IMR-90 (cell line): ENCODE measurements at regions not wholly inside any gene's neighbourhood (a gene's known extent, or its start where the extent isn't known, plus 50 kb on each side); places are given as distances from the start of the nearest gene placed in this dataset.

Experiments
- ATAC-seq: fragments of 200-7000 bp; cut with Tn5 transposase; 2 replicates; pipeline ENCODE4 v1.9.1; 2020; ENCODE audit warnings: low read depth, mild to moderate bottlenecking, moderate library complexity
- BruUV-seq: library from RNA; stranded (reverse); fragments of 400-500 nt; replicated peaks from 2 replicates; lab custom pipeline; 2021; lab: Mats Ljungman, UMichigan
- CTCF ChIA-PET: fragments of 300-600 bp; formaldehyde crosslinking; extraction: SDS; loops from one replicate; lab custom pipeline; 2021; ENCODE audit warnings: antibody characterized with exemption; lab: Yijun Ruan, JAX
- POLR2A ChIA-PET: fragments of 300-600 bp; sonication (Branson Sonifier 250); formaldehyde crosslinking; loops from one replicate; lab custom pipeline; 2022; ENCODE audit warnings: antibody characterized with exemption; ENCODE audit not compliant: unreplicated experiment; lab: Charles Lee
- DNase-seq: peaks from one replicate; pipeline ENCODE4 v3.0.0; 2013
- H2AFZ ChIP-seq: replicated peaks from 2 replicates; pipeline ENCODE3; 2013; ENCODE audit warnings: low read length, mild to moderate bottlenecking; ENCODE audit not compliant: poor library complexity
- H2AK5ac ChIP-seq: 2 replicates; pipeline ENCODE4 v1.6.1; 2013; ENCODE audit warnings: low read depth, low read length, inconsistent platforms
- H2AK9ac ChIP-seq: replicated peaks from 2 replicates; pipeline ENCODE3; 2013; ENCODE audit warnings: mild to moderate bottlenecking, low read depth, low read length, moderate library complexity; ENCODE audit not compliant: poor library complexity
- H2BK120ac ChIP-seq: 2 replicates; pipeline ENCODE4 v1.6.1; 2013; ENCODE audit warnings: low read depth, low read length, inconsistent platforms
- H2BK15ac ChIP-seq: 3 replicates; pipeline ENCODE4 v1.6.1; 2013; ENCODE audit warnings: low read depth, low read length, inconsistent platforms
- H2BK20ac ChIP-seq: 2 replicates; pipeline ENCODE4 v1.6.1; 2013; ENCODE audit warnings: low read depth, mild to moderate bottlenecking, inconsistent platforms, low read length, moderate library complexity
- H2BK5ac ChIP-seq: 2 replicates; pipeline ENCODE4 v1.6.1; 2013; ENCODE audit warnings: mild to moderate bottlenecking, low read depth, low read length, inconsistent platforms; ENCODE audit not compliant: poor library complexity, severe bottlenecking
- H3K14ac ChIP-seq: replicated peaks from 2 replicates; pipeline ENCODE4 v1.6.1; 2013; ENCODE audit warnings: low read depth, low read length, inconsistent platforms
- H3K18ac ChIP-seq: 2 replicates; pipeline ENCODE4 v1.6.1; 2013; ENCODE audit warnings: low read depth, low read length, control low read depth
- H3K23ac ChIP-seq: 2 replicates; pipeline ENCODE4 v1.6.1; 2013; ENCODE audit warnings: low read depth, low read length, inconsistent platforms
- H3K27ac ChIP-seq: 2 replicates; pipeline ENCODE4 v1.5.1; 2013; ENCODE audit warnings: mild to moderate bottlenecking, control low read depth, low read length; ENCODE audit not compliant: insufficient read depth
- H3K27me3 ChIP-seq: 2 replicates; pipeline ENCODE4 v1.6.1; 2013; ENCODE audit warnings: low read length; ENCODE audit not compliant: control insufficient read depth, insufficient read depth
- H3K36me3 ChIP-seq: 2 replicates; pipeline ENCODE4 v1.6.1; 2013; ENCODE audit warnings: low read length, mixed read lengths; ENCODE audit not compliant: control insufficient read depth, insufficient read depth
- H3K4ac ChIP-seq: 2 replicates; pipeline ENCODE4 v1.6.1; 2013; ENCODE audit warnings: low read depth, low read length, inconsistent platforms
- H3K4me1 ChIP-seq: 2 replicates; pipeline ENCODE4 v1.6.1; 2013; ENCODE audit warnings: low read length, mixed read lengths; ENCODE audit not compliant: control insufficient read depth, insufficient read depth
- H3K4me2 ChIP-seq: 2 replicates; pipeline ENCODE4 v1.6.1; 2013; ENCODE audit warnings: low read depth, mild to moderate bottlenecking, control low read depth, low read length, moderate library complexity
- H3K4me3 ChIP-seq: 2 replicates; pipeline ENCODE4 v1.5.1; 2013; ENCODE audit warnings: low read depth, mild to moderate bottlenecking, control low read depth, low read length, moderate library complexity; ENCODE audit not compliant: insufficient read depth
- H3K56ac ChIP-seq: 2 replicates; pipeline ENCODE4 v1.6.1; 2013; ENCODE audit warnings: low read length, inconsistent platforms; ENCODE audit not compliant: insufficient read depth; ENCODE audit errors: extremely low read depth
- H3K79me1 ChIP-seq, 2 experiments: 2 replicates each; pipeline ENCODE4 v1.6.1; 2013; ENCODE audit warnings: low read length in 2 of 2, inconsistent platforms in 1 of 2, low read depth in 1 of 2
- H3K9ac ChIP-seq: 2 replicates; pipeline ENCODE4 v1.6.1; 2013; ENCODE audit warnings: low read depth, low read length, control low read depth
- H3K9me1 ChIP-seq: 2 replicates; pipeline ENCODE4 v1.6.1; 2013; ENCODE audit warnings: low read length, inconsistent platforms; ENCODE audit not compliant: insufficient read depth
- H3K9me3 ChIP-seq: 2 replicates; pipeline ENCODE4 v1.6.1; 2013; ENCODE audit warnings: low read length; ENCODE audit not compliant: control insufficient read depth, insufficient read depth
- H4K20me1 ChIP-seq: 2 replicates; pipeline ENCODE4 v1.6.1; 2013; ENCODE audit warnings: low read length, inconsistent platforms; ENCODE audit not compliant: insufficient read depth
- H4K5ac ChIP-seq: 2 replicates; pipeline ENCODE4 v1.6.1; 2013; ENCODE audit warnings: mild to moderate bottlenecking, low read depth, low read length, control low read depth
- H4K8ac ChIP-seq, 2 experiments: 2 replicates each; pipeline ENCODE4 v1.6.1; 2013; ENCODE audit warnings: low read depth in 2 of 2, low read length in 2 of 2, control low read depth in 1 of 2, inconsistent platforms in 1 of 2
- H4K91ac ChIP-seq: 2 replicates; pipeline ENCODE4 v1.6.1; 2013; ENCODE audit warnings: low read depth, low read length, inconsistent platforms; ENCODE audit not compliant: insufficient read depth
- BHLHE40 ChIP-seq: fragments of 150-350 bp; IDR thresholded peaks from 2 replicates; pipeline ENCODE4 v1.6.1; 2016; ENCODE audit warnings: mild to moderate bottlenecking, low read depth, low read length
- CEBPB ChIP-seq: IDR thresholded peaks from 2 replicates; pipeline ENCODE4 v1.6.1; 2012; ENCODE audit warnings: low read depth, low read length, improper control_type of control experiment
- CHD1 ChIP-seq: IDR thresholded peaks from 2 replicates; pipeline ENCODE4 v1.6.1; 2012; ENCODE audit warnings: low read depth, low read length, improper control_type of control experiment
- CTCF ChIP-seq: conservative IDR thresholded peaks from 2 replicates; pipeline ENCODE4 v1.5.1; 2012; ENCODE audit warnings: mild to moderate bottlenecking, low read depth, low read length, improper control_type of control experiment
- ELK1 ChIP-seq: fragments of 150-350 bp; IDR thresholded peaks from 2 replicates; pipeline ENCODE4 v1.6.1; 2016; ENCODE audit warnings: low read depth, mild to moderate bottlenecking, low read length, moderate library complexity, borderline replicate concordance
- FOS ChIP-seq: fragments of 150-350 bp; IDR thresholded peaks from 2 replicates; pipeline ENCODE4 v1.6.1; 2016; ENCODE audit warnings: low read depth, low read length
- MAFK ChIP-seq: IDR thresholded peaks from 2 replicates; pipeline ENCODE4 v1.6.1; 2012; ENCODE audit warnings: low read depth, low read length, improper control_type of control experiment
- MAZ ChIP-seq: IDR thresholded peaks from 2 replicates; pipeline ENCODE4 v1.6.1; 2012; ENCODE audit warnings: low read depth, mild to moderate bottlenecking, low read length, improper control_type of control experiment, moderate library complexity, borderline replicate concordance
- MXI1 ChIP-seq: IDR thresholded peaks from 2 replicates; pipeline ENCODE4 v1.6.1; 2012; ENCODE audit warnings: low read depth, mild to moderate bottlenecking, low read length, moderate library complexity, borderline replicate concordance
- NFE2L2 ChIP-seq: fragments of 150-350 bp; IDR thresholded peaks from 2 replicates; pipeline ENCODE4 v1.6.1; 2016; ENCODE audit warnings: low read depth, mild to moderate bottlenecking, low read length
- POLR2A ChIP-seq: IDR thresholded peaks from 2 replicates; pipeline ENCODE4 v1.6.1; 2012; ENCODE audit warnings: mild to moderate bottlenecking, low read depth, low read length
- RAD21 ChIP-seq: IDR thresholded peaks from 2 replicates; pipeline ENCODE4 v1.6.1; 2012; ENCODE audit warnings: low read length, improper control_type of control experiment
- SMC3 ChIP-seq: fragments of 150-350 bp; IDR thresholded peaks from 2 replicates; pipeline ENCODE4 v1.6.1; 2016; ENCODE audit warnings: low read depth, mild to moderate bottlenecking, antibody characterized with exemption, low read length, moderate library complexity
- USF2 ChIP-seq: fragments of 150-350 bp; IDR thresholded peaks from 2 replicates; pipeline ENCODE4 v1.6.1; 2017; ENCODE audit warnings: mild to moderate bottlenecking, antibody characterized with exemption, low read length, low read depth
- WGBS, 2 experiments: methylation state at CpG; one replicate each; pipeline versions ENCODE4 v1.1.5 to v1.1.7; 2013; ENCODE audit warnings: missing lambda C conversion rate in 2 of 2; ENCODE audit not compliant: insufficient read length in 1 of 2; ENCODE audit errors: extremely low coverage in 2 of 2; 5-methylcytosine and 5-hydroxymethylcytosine counted together
- dilution Hi-C: fragments of 300-500 bp; cut with HindIII; formaldehyde crosslinking; loops from one replicate; pipeline ENCODE4 v1.14.3; 2018; ENCODE audit warnings: low sequenced_read_pairs; ENCODE audit not compliant: unreplicated experiment
- in situ Hi-C: fragments of 300-500 bp; cut with MboI; formaldehyde crosslinking; loops from 3 replicates; pipeline ENCODE4 v1.14.3; 2019; ENCODE audit warnings: low sequenced_read_pairs, inconsistent platforms, mixed read lengths
- intact Hi-C: fragments of 100-400 bp; cut with micrococcal nuclease; formaldehyde crosslinking; loops from 2 replicates; pipeline ENCODE4 v1.10.0; 2022

- no peak overlapping the region for H3K9ac ChIP-seq
- no peak overlapping the region for H2AFZ ChIP-seq
- H3K79me1 ChIP-seq = no peaks in the 10 kb centered on the region
- H3K27me3 ChIP-seq = no peaks in the 10 kb centered on the region; the same call in 1 of the 2 replicates
- no peaks in the 10 kb centered on the region for H3K36me3 ChIP-seq
- no peak overlapping the region for H3K27ac ChIP-seq
- H2BK15ac ChIP-seq = no peak overlapping the region
- H4K5ac ChIP-seq = no peak overlapping the region
- H2BK120ac ChIP-seq = no peak overlapping the region
- no peaks in the 10 kb centered on the region for H3K9me1 ChIP-seq
- no peak for ATAC-seq
- BruUV-seq = no TSS peak
- peaks cover 1% of the 10 kb centered on the region; the same call in 1 of the 2 replicates for H3K4me1 ChIP-seq
- H4K8ac ChIP-seq = no peak overlapping the region
- in situ Hi-C loops = loop anchor here (5.0 to 25.0 kb wide), 2 partner anchors 314 to 514 kb away; no protein-coding TSS in a partner anchor
- H3K14ac ChIP-seq = no peak overlapping the region
- no peaks in the 10 kb centered on the region for H4K20me1 ChIP-seq
- no peak overlapping the region for H3K56ac ChIP-seq
- H2AK5ac ChIP-seq = no peak overlapping the region
- no peak overlapping the region for H3K4me2 ChIP-seq
- no peak overlapping the region for H3K4ac ChIP-seq
- ChIA-PET CTCF (interaction anchor here (0.7 to 1.8 kb wide), 2 partner anchors 11 to 370 kb away, joined by 3 to 7 read pairs; no protein-coding TSS in a partner anchor), POLR2A (no interaction called here)
- H2AK9ac ChIP-seq = no peak overlapping the region
- dilution Hi-C loops = no loop called here
- no peak overlapping the region for H2BK5ac ChIP-seq
- H3K18ac ChIP-seq = no peak overlapping the region
- H3K9me3 ChIP-seq = no peaks in the 10 kb centered on the region
- no peak overlapping the region for H3K23ac ChIP-seq
- TF ChIP-seq BHLHE40 = no peak
- TF ChIP-seq ELK1 = no peak
- no peak for TF ChIP-seq NFE2L2
- TF ChIP-seq FOS = no peak
- no peak for TF ChIP-seq MAZ
- no peak for TF ChIP-seq CTCF
- TF ChIP-seq MXI1 = no peak
- no peak for TF ChIP-seq CHD1
- TF ChIP-seq CEBPB = no peak
- no peak for TF ChIP-seq MAFK
- no peak for TF ChIP-seq RAD21
- TF ChIP-seq USF2 = no peak
- no peak for TF ChIP-seq SMC3
- TF ChIP-seq POLR2A = no peak
- no peak overlapping the region for H2BK20ac ChIP-seq
- no peak overlapping the region for H3K4me3 ChIP-seq
- 59% methylated on average over 2 of the region's 11 CpGs; no CpG with 5 or more reads in 1 of the 2 experiments for WGBS, 2 experiments
- no peak for DNase-seq
- intact Hi-C loops = loop anchor here (5.0 kb wide), 1 partner anchor 109 kb away; no protein-coding TSS in a partner anchor
- H4K91ac ChIP-seq = no peak overlapping the region
Measured at GRCh38 chr5:174423558-174423957, 300.8 kb upstream of the MSX2 start.
